IPS DF 6.9 (cell line): ENCODE measurements at regions not wholly inside any gene's neighbourhood (a gene's known extent, or its start where the extent isn't known, plus 50 kb on each side); places are given as distances from the start of the nearest gene placed in this dataset.

Source experiments
- DNase-seq: peaks from one replicate; pipeline ENCODE4 v3.0.0-alpha.2; 2013; ENCODE audit warnings: low read depth, low spot score
- H3K27ac ChIP-seq: one replicate; pipeline ENCODE4 v1.5.1; 2013; ENCODE audit warnings: low read length, control low read depth
- H3K27me3 ChIP-seq: 2 replicates; pipeline ENCODE4 v1.6.1; 2013; ENCODE audit warnings: mild to moderate bottlenecking, low read length; ENCODE audit not compliant: control insufficient read depth, insufficient read depth
- H3K36me3 ChIP-seq: 2 replicates; pipeline ENCODE4 v1.6.1; 2013; ENCODE audit warnings: low read length; ENCODE audit not compliant: control insufficient read depth, insufficient read depth
- H3K4me1 ChIP-seq: 2 replicates; pipeline ENCODE4 v1.6.1; 2013; ENCODE audit warnings: low read length; ENCODE audit not compliant: control insufficient read depth, insufficient read depth
- H3K4me3 ChIP-seq: 2 replicates; pipeline ENCODE4 v1.5.1; 2013; ENCODE audit warnings: mild to moderate bottlenecking, low read length
- H3K9me3 ChIP-seq: 2 replicates; pipeline ENCODE4 v1.6.1; 2013; ENCODE audit warnings: low read length, inconsistent platforms; ENCODE audit not compliant: control insufficient read depth, insufficient read depth
- WGBS: extraction: QIAGEN DNeasy Blood & Tissue Kit; methylation state at CpG from one replicate; pipeline ENCODE4 v1.1.7; 2013; ENCODE audit warnings: mixed read lengths, missing lambda C conversion rate; ENCODE audit not compliant: insufficient read length, insufficient coverage; 5-methylcytosine and 5-hydroxymethylcytosine counted together

DNA sequence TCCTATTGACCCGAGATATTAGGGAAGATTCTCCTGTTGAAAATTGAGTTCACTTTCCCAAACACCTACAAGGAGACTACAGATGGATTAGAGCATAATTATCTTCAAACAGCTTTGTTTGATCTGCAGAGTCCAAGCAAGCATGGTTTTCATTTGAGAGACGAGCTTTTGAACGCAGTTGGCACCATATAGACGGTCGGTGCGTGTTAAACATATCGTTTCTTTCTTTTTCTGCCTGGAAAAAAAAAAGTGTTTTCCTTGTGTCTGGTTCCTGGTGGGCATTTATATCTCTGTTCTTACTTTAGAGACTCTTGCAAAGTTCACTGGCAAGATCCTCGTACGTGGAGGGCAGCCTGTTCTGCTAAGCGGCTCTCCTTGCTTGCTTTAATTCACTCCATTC, 248.9 kb downstream of the TMEM182 start:
- Histone ChIP-seq H3K27me3 (no peaks in the 10 kb centered on the region), H3K36me3 (no peaks in the 10 kb centered on the region), H3K27ac (no peak overlapping the region), H3K4me3 (no peak overlapping the region), H3K9me3 (no peaks in the 10 kb centered on the region), H3K4me1 (no peaks in the 10 kb centered on the region)
- DNase-seq = no peak
- no CpG with 5 or more reads among the region's 10 CpGs for WGBS

GRCh38 chr2:103012590-103012989, 250.8 kb downstream of the TMEM182 start:
- WGBS = no CpG with 5 or more reads among the region's 3 CpGs
- Histone ChIP-seq H3K9me3 (no peaks in the 10 kb centered on the region), H3K36me3 (no peaks in the 10 kb centered on the region)

DNA sequence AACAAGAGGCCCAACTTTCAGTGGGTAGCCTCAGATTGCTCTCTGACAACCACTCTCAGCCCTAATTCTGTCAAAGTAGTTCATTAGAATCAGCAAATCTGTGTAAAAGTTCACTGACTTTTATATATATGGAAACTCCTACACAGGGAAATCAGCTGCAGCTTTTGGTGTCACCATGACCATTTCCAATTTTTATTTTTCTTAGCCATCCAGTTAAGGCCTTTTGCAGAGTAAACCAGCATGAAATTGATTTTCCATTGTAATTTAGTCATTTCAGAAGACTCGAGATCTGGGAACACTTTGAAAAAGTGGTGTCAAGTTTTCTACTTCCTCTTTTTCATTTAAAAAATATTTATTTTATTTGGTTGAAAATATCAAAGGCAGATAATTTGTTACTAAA, 263.2 kb downstream of the TMEM182 start:
- WGBS = no CpG with 5 or more reads among the region's 1 CpG
- no peak for DNase-seq
- H3K4me1 ChIP-seq = no peaks in the 10 kb centered on the region
- no peak overlapping the region for H3K4me3 ChIP-seq
- H3K9me3 ChIP-seq = no peaks in the 10 kb centered on the region
- no peak overlapping the region for H3K27ac ChIP-seq
- H3K36me3 ChIP-seq = no peaks in the 10 kb centered on the region
- H3K27me3 ChIP-seq = no peaks in the 10 kb centered on the region

More at GRCh38 chr2:103012590-103012989, 250.8 kb downstream of the TMEM182 start:
- DNase-seq = no peak
- H3K4me1 ChIP-seq = no peaks in the 10 kb centered on the region
- no peak overlapping the region for H3K4me3 ChIP-seq
- no peaks in the 10 kb centered on the region for H3K27me3 ChIP-seq
- no peak overlapping the region for H3K27ac ChIP-seq

GRCh38 chr2:103028181-103028580, 266.4 kb downstream of the TMEM182 start:
- DNase-seq = no peak
- WGBS = no CpG with 5 or more reads among the region's 2 CpGs
- Histone ChIP-seq H3K4me3 (no peak overlapping the region), H3K9me3 (no peaks in the 10 kb centered on the region), H3K36me3 (no peaks in the 10 kb centered on the region), H3K4me1 (no peaks in the 10 kb centered on the region), H3K27me3 (no peaks in the 10 kb centered on the region), H3K27ac (no peak overlapping the region)
